HepG2 (cell line): ENCODE measurements at regions not wholly inside any gene's neighbourhood (a gene's known extent, or its start where the extent isn't known, plus 50 kb on each side); places are given as distances from the start of the nearest gene placed in this dataset.

ENCODE experiments used
- ATAC-seq: fragments of 200-7000 bp; cut with Tn5 transposase; 3 replicates; pipeline ENCODE4 v1.9.1; 2020; ENCODE audit warnings: mild to moderate bottlenecking, moderate library complexity
- BruUV-seq: library from RNA; stranded (reverse); fragments of 400-500 nt; replicated peaks from 2 replicates; lab custom pipeline; 2021; lab: Mats Ljungman, UMichigan
- CTCF ChIA-PET: fragments of 300-600 bp; formaldehyde crosslinking; extraction: SDS; loops from one replicate; lab custom pipeline; 2021; ENCODE audit warnings: low total read pairs, inconsistent platforms, low intra/inter-chr PET ratio; lab: Yijun Ruan, JAX
- POLR2A ChIA-PET: fragments of 350-600 bp; sonication (Branson Sonifier 250); formaldehyde crosslinking; loops from one replicate; lab custom pipeline; 2020; ENCODE audit warnings: antibody characterized with exemption, inconsistent platforms; lab: Yijun Ruan, JAX
- DNase-seq: peaks from one replicate; pipeline ENCODE4 v3.0.0-alpha.2; 2015; ENCODE audit warnings: low spot score
- FAIRE-seq: peaks from 3 replicates; lab custom pipeline; 2011; peaks lifted over from hg19 to GRCh38; lab: Jason Lieb, UNC
- H2AFZ ChIP-seq: one replicate; pipeline ENCODE4 v1.6.1; 2011; ENCODE audit warnings: low read length, inconsistent platforms
- H3K27ac ChIP-seq: fragments of 300-600 bp; 3 replicates; pipeline ENCODE4 v1.8.0; 2011; ENCODE audit warnings: mixed run types, mild to moderate bottlenecking, mixed read lengths, low read length, inconsistent platforms; ENCODE audit not compliant: insufficient read depth; ENCODE audit errors: extremely low read length
- H3K27me3 ChIP-seq, 2 experiments: fragments of 200-600 bp in 1 of 2; 2 replicates in 1 of 2; 3 replicates in 1 of 2; pipeline versions ENCODE4 v1.6.0 to v1.8.0; 2011; ENCODE audit warnings: low read length in 2 of 2, mild to moderate bottlenecking in 2 of 2, moderate library complexity in 2 of 2, inconsistent platforms in 1 of 2; ENCODE audit not compliant: insufficient read depth in 2 of 2, control insufficient read depth in 1 of 2
- H3K36me3 ChIP-seq, 2 experiments: fragments of 200-600 bp in 1 of 2; replicated peaks in 1 of 2; 2 replicates in 1 of 2; 3 replicates in 1 of 2; pipeline versions ENCODE4 v1.5.1 to v1.8.0; 2011; ENCODE audit warnings: low read length in 2 of 2, inconsistent platforms in 1 of 2; ENCODE audit not compliant: insufficient read depth in 2 of 2, control insufficient read depth in 1 of 2
- H3K4me1 ChIP-seq: 2 replicates; pipeline ENCODE4 v1.5.1; 2012; ENCODE audit warnings: low read length, inconsistent platforms; ENCODE audit not compliant: insufficient read depth
- H3K4me2 ChIP-seq: 2 replicates; pipeline ENCODE4 v1.6.0; 2011; ENCODE audit warnings: low read depth, low read length, inconsistent platforms
- H3K4me3 ChIP-seq, 3 experiments: fragments of 200-600 bp in 1 of 3; sonication (generic), shearing (Covaris generic) in 1 of 3; replicated peaks in 1 of 3; 2 replicates each; pipeline ENCODE4 v1.5.1; 2011 to 2016; ENCODE audit warnings: low read length in 3 of 3, inconsistent platforms in 2 of 3, low read depth in 2 of 3, mild to moderate bottlenecking in 2 of 3, control low read depth in 1 of 3, mixed read lengths in 1 of 3; ENCODE audit not compliant: insufficient read depth in 1 of 3
- H3K79me2 ChIP-seq: one replicate; pipeline ENCODE4 v1.6.1; 2011; ENCODE audit warnings: low read length, inconsistent platforms; ENCODE audit not compliant: insufficient read depth
- H3K9ac ChIP-seq: 2 replicates; pipeline ENCODE4 v1.6.0; 2011; ENCODE audit warnings: mild to moderate bottlenecking, low read depth, low read length, inconsistent platforms; ENCODE audit not compliant: insufficient read depth
- H3K9me3 ChIP-seq: 2 replicates; pipeline ENCODE4 v1.5.1; 2012; ENCODE audit warnings: mild to moderate bottlenecking, low read length
- H4K20me1 ChIP-seq: 2 replicates; pipeline ENCODE4 v1.6.0; 2011; ENCODE audit warnings: inconsistent platforms, mild to moderate bottlenecking, low read length, moderate library complexity; ENCODE audit not compliant: insufficient read depth
- ELF4 ChIP-seq: sonication (generic); formaldehyde crosslinking; IDR thresholded peaks from 2 replicates; pipeline ENCODE4 v1.5.0; 2020; ENCODE audit warnings: missing genetic modification reagents, mild to moderate bottlenecking, moderate library complexity, borderline replicate concordance
- KDM4B ChIP-seq: sonication (generic); formaldehyde crosslinking; IDR thresholded peaks from 2 replicates; pipeline ENCODE4 v1.4.0; 2020; ENCODE audit warnings: missing genetic modification reagents
- THAP11 ChIP-seq: IDR thresholded peaks from 2 replicates; pipeline ENCODE4 v1.6.1; 2016; ENCODE audit warnings: missing biosample characterization, missing genetic modification reagents
- TP53 ChIP-seq: sonication (generic); formaldehyde crosslinking; conservative IDR thresholded peaks from 2 replicates; pipeline ENCODE4 v1.4.0; 2020; ENCODE audit warnings: missing genetic modification reagents
- ZFP82 ChIP-seq: sonication (generic); formaldehyde crosslinking; IDR thresholded peaks from 2 replicates; pipeline ENCODE4 v1.5.1; 2020; ENCODE audit warnings: mild to moderate bottlenecking, missing genetic modification reagents, borderline replicate concordance
- ZNF605 ChIP-seq: sonication (generic); formaldehyde crosslinking; IDR thresholded peaks from 2 replicates; pipeline ENCODE4 v1.8.0; 2022; ENCODE audit warnings: mild to moderate bottlenecking, missing genetic modification reagents
- ZNF720 ChIP-seq: sonication (generic); formaldehyde crosslinking; IDR thresholded peaks from 2 replicates; pipeline ENCODE4 v1.4.0; 2020; ENCODE audit warnings: missing genetic modification reagents
- ZSCAN5A ChIP-seq: sonication (generic); formaldehyde crosslinking; IDR thresholded peaks from 2 replicates; pipeline ENCODE4 v1.8.0; 2022; ENCODE audit warnings: mild to moderate bottlenecking, missing genetic modification reagents, borderline replicate concordance
- ZZZ3 ChIP-seq: sonication (generic); formaldehyde crosslinking; IDR thresholded peaks from 2 replicates; pipeline ENCODE4 v1.4.0; 2020; ENCODE audit warnings: missing genetic modification reagents, mild to moderate bottlenecking, borderline replicate concordance
- WGBS: methylation state at CpG from one replicate; pipeline ENCODE4 v1.1.6; 2017; ENCODE audit warnings: low lambda C conversion rate; 5-methylcytosine and 5-hydroxymethylcytosine counted together
- in situ Hi-C: cut with HindIII; loops from 2 replicates; pipeline ENCODE4 v1.10.0; 2017; ENCODE audit warnings: low pct_unique_long_range_greater_than_20kb; ENCODE audit not compliant: extremely low pct_ligation_motif_present
- intact Hi-C: fragments of 100-400 bp; cut with micrococcal nuclease; formaldehyde crosslinking; loops from one replicate; pipeline ENCODE4 v1.10.0; 2022; ENCODE audit not compliant: unreplicated experiment

GRCh38 chr6:168827586-168827871 is 386.5 kb downstream of the SMOC2 start:
- in situ Hi-C loops (no loop called here), intact Hi-C loops (no loop called here)
- Histone ChIP-seq H3K36me3 (no peaks in the 10 kb centered on the region), H2AFZ (no peak overlapping the region), H3K4me3 (no peak overlapping the region), H4K20me1 (no peaks in the 10 kb centered on the region), H3K4me1 (no peaks in the 10 kb centered on the region), H3K27ac (no peak overlapping the region), H3K79me2 (no peaks in the 10 kb centered on the region), H3K9ac (no peak overlapping the region), H3K4me2 (no peak overlapping the region), H3K27me3 (peaks cover 5 to 17% of the 10 kb centered on the region in 2 experiments; a peak in 3 of 5 replicates), H3K9me3 (no peaks in the 10 kb centered on the region)
- ChIA-PET CTCF (no interaction called here), POLR2A (no interaction called here)
- DNase-seq (no peak), FAIRE-seq (no peak), ATAC-seq (no peak)
- 16% methylated on average over 4 of the region's 4 CpGs for WGBS
- TF ChIP-seq THAP11 (CRISPR knock-in tag) (no peak), ZSCAN5A (CRISPR knock-in tag) (no peak)
- BruUV-seq: no TSS peak

GRCh38 chr6:168826726-168827585 is 386.0 kb downstream of the SMOC2 start:
- WGBS: 24% methylated on average over 19 of the region's 19 CpGs
- Histone ChIP-seq H3K4me3 (no peak overlapping the region), H3K27me3 (peaks cover 5 to 20% of the 10 kb centered on the region in 2 experiments; a peak in 3 of 5 replicates), H3K4me1 (no peaks in the 10 kb centered on the region), H3K9me3 (no peaks in the 10 kb centered on the region), H3K27ac (no peak overlapping the region), H3K36me3 (no peaks in the 10 kb centered on the region), H2AFZ (no peak overlapping the region), H3K4me2 (no peak overlapping the region), H3K79me2 (no peaks in the 10 kb centered on the region), H3K9ac (no peak overlapping the region), H4K20me1 (no peaks in the 10 kb centered on the region)
- no peak for TF ChIP-seq ZZZ3
- no peak for TF ChIP-seq ZFP82 (CRISPR knock-in tag)
- no peak for TF ChIP-seq TP53 (CRISPR knock-in tag)
- no peak for TF ChIP-seq KDM4B
- no peak for TF ChIP-seq ZNF720 (CRISPR knock-in tag)
- TF ChIP-seq ELF4 (CRISPR knock-in tag): no peak
- TF ChIP-seq ZNF605: no peak
- CTCF ChIA-PET: no interaction called here
- FAIRE-seq: no peak
- DNase-seq: no peak
- intact Hi-C loops: no loop called here
- POLR2A ChIA-PET: no interaction called here
- BruUV-seq: no TSS peak
- ATAC-seq: no peak
- in situ Hi-C loops: no loop called here
